ENCODE measurements at regions not wholly inside any gene's neighbourhood (a gene's known extent, or its start where the extent isn't known, plus 50 kb on each side); places are given as distances from the start of the nearest gene placed in this dataset.
"Not testable (repeated sequence)": the region's sequence is repeated elsewhere in the genome, so short reads cannot be mapped to it uniquely, and the experiment has no call there.

DNA sequence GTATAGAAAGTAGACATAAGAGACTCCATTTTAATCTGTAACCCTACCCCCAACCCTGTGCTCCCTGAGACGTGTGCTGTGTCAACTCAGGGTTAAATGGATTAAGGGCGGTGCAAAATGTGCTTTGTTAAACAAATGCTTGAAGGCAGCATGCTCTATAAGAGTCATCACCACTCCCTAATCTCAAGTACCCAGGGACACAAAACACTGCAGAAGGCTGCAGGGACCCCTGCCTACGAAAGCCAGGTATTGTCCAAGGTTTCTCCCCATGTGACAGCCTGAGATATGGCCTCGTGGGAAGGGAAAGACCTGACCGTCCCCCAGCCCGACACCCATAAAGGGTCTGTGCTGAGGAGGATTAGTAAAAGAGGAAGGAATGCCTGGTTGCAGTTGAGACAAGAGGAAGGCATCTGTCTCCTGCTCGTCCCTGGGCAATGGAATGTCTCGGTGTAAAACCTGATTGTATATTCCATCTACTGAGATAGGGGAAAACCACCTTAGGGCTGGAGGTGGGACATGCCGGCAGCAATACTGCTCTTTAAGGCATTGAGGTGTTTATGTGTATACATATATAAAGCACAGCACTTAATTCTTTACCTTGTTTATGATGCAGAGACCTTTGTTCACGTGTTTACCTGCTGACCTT, 138.7 kb downstream of the KCNE4 start:
- TF ChIP-seq, protein P1, sequence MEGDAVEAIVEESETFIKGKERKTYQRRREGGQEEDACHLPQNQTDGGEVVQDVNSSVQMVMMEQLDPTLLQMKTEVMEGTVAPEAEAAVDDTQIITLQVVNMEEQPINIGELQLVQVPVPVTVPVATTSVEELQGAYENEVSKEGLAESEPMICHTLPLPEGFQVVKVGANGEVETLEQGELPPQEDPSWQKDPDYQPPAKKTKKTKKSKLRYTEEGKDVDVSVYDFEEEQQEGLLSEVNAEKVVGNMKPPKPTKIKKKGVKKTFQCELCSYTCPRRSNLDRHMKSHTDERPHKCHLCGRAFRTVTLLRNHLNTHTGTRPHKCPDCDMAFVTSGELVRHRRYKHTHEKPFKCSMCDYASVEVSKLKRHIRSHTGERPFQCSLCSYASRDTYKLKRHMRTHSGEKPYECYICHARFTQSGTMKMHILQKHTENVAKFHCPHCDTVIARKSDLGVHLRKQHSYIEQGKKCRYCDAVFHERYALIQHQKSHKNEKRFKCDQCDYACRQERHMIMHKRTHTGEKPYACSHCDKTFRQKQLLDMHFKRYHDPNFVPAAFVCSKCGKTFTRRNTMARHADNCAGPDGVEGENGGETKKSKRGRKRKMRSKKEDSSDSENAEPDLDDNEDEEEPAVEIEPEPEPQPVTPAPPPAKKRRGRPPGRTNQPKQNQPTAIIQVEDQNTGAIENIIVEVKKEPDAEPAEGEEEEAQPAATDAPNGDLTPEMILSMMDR (IDR thresholded peaks at IDR 0.05), result not testable (repeated sequence)
- TF ChIP-seq POLR2AphosphoS5, EP300, POLR2A (IDR thresholded peaks at IDR 0.05): not testable (repeated sequence)
